ENCODE measurements at regions not wholly inside any gene's neighbourhood (a gene's known extent, or its start where the extent isn't known, plus 50 kb on each side); places are given as distances from the start of the nearest gene placed in this dataset.
A peak's percentile ranks its signal among the peaks of the same experiment; 100 is the strongest.

DNA sequence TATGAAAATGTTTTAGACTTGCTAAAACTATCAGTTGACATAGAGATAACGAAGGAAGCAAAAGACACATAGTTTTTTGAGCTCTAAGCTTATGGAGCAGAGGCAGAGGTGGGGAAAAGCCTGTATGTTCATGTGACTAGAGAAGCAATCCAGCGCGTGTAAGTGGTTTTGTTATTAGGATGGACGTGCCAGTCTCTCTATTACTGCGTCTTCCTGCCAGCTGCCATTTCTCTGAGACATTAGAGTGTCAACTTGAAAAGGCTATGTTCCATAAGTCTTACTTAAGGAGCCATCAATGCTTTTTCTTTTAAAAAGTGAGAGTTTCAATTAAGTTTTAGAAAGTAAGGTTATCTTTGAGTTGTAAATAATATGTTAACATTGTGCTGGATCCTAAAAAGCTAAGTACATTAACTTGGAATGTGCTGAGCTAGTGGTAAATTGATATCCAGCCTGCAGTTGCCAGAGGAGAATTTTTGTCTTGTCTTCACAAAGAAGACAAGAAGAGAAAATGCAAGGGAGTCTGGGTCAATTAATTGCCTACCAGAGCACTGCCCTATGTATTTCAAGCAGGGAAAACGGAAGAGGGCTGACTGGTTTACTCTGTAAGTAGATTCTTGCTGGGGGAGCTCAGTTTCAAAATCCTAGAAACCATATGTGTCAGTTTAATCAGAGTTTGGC lies 161.8 kb upstream of the B3GALT2 start:
- H3K4me3 ChIP-seq = no peak overlapping the region
- no peak overlapping the region for H3K27ac ChIP-seq
- no peaks in the 10 kb centered on the region for H3K36me3 ChIP-seq
- DNase-seq (ENCODE audit: low spot score in 2 of 2) = no peak
- no peak for TF ChIP-seq POLR2A (IDR thresholded peaks at IDR 0.05)
- no peak for TF ChIP-seq EP300 (IDR thresholded peaks at IDR 0.05)
- TF ChIP-seq, protein P1, sequence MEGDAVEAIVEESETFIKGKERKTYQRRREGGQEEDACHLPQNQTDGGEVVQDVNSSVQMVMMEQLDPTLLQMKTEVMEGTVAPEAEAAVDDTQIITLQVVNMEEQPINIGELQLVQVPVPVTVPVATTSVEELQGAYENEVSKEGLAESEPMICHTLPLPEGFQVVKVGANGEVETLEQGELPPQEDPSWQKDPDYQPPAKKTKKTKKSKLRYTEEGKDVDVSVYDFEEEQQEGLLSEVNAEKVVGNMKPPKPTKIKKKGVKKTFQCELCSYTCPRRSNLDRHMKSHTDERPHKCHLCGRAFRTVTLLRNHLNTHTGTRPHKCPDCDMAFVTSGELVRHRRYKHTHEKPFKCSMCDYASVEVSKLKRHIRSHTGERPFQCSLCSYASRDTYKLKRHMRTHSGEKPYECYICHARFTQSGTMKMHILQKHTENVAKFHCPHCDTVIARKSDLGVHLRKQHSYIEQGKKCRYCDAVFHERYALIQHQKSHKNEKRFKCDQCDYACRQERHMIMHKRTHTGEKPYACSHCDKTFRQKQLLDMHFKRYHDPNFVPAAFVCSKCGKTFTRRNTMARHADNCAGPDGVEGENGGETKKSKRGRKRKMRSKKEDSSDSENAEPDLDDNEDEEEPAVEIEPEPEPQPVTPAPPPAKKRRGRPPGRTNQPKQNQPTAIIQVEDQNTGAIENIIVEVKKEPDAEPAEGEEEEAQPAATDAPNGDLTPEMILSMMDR (IDR thresholded peaks at IDR 0.05) = no peak
- H3K9me3 ChIP-seq = no peaks in the 10 kb centered on the region
- 74 to 75% methylated on average over 6 of the region's 6 CpGs for WGBS, 2 donors
- no peaks in the 10 kb centered on the region for H3K27me3 ChIP-seq
- peaks cover 0 to 10% (median 0%) of the 10 kb centered on the region in 4 donors for H3K4me1 ChIP-seq

DNA sequence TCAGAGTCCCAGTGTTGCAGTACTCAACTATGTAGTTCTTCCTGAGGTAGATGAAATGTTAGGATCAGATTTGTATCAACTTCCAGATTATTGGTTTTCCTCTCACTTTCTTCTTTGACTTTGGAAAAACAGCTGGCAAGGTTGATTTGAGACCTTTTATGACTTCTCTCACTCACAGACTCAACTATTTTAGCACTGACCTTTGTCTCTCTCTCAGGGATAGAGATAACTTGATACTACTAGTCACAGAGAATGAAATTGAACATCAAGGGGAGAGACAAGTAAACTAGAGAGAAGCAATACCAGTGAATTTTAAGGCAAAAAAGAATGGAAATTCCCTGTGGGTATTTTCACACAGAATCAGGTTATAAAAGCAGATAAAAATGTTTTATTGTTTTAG lies 159.7 kb upstream of the B3GALT2 start:
- no peaks in the 10 kb centered on the region for H3K36me3 ChIP-seq
- DNase-seq (ENCODE audit: low spot score in 2 of 2) = no peak
- H3K4me3 ChIP-seq = no peak overlapping the region
- H3K4me1 ChIP-seq = peaks cover 0 to 20% (median 2%) of the 10 kb centered on the region in 4 donors
- H3K27me3 ChIP-seq = no peaks in the 10 kb centered on the region
- no peak for TF ChIP-seq EP300 (IDR thresholded peaks at IDR 0.05)
- TF ChIP-seq, protein P1 (IDR thresholded peaks at IDR 0.05) = no peak
- TF ChIP-seq POLR2A (IDR thresholded peaks at IDR 0.05) = no peak
- no peaks in the 10 kb centered on the region for H3K9me3 ChIP-seq
- no peak overlapping the region for H3K27ac ChIP-seq

DNA sequence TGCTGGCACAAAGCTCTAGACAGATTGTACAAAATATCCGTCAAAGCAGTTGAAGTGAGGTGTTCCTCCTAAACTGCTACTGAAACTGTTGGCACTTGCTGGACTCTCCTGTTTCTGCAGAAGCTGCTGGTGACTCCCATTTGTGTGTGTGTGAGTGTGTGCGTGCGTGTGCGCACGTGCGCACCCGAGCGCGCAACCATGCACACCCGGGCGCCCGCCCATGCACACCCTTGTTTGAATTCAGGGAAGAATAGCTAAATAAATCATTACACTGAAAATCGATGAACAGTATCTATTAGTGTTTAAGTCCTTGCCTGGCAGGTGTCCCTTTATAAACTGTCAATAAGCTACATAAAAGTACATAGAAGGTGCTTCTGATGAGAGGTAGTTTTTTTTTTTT lies 156.4 kb upstream of the B3GALT2 start:
- no peak overlapping the region for H3K4me3 ChIP-seq
- WGBS, 2 donors = 93 to 97% methylated on average over 13 of the region's 13 CpGs
- DNase-seq (ENCODE audit: low spot score in 2 of 2) = no peak
- TF ChIP-seq, protein P1 (IDR thresholded peaks at IDR 0.05) = no peak
- TF ChIP-seq POLR2A (IDR thresholded peaks at IDR 0.05) (no peak), EP300 (IDR thresholded peaks at IDR 0.05) (no peak)
- H3K27me3 ChIP-seq = no peaks in the 10 kb centered on the region
- no peaks in the 10 kb centered on the region for H3K36me3 ChIP-seq
- peak overlapping the region in 2 of 4 donors; percentile 49 to 86 for H3K27ac ChIP-seq
- H3K9me3 ChIP-seq = no peaks in the 10 kb centered on the region
- H3K4me1 ChIP-seq = peaks cover 0 to 20% (median 2%) of the 10 kb centered on the region in 4 donors

- Histone ChIP-seq H3K27me3 (no peaks in the 10 kb centered on the region), H3K4me3 (no peak overlapping the region), H3K36me3 (no peaks in the 10 kb centered on the region), H3K9me3 (no peaks in the 10 kb centered on the region), H3K4me1 (peaks cover 0 to 21% (median 2%) of the 10 kb centered on the region in 4 donors), H3K27ac (peak overlapping the region in 2 of 4 donors; percentile 68 to 86)
- TF ChIP-seq EP300 (IDR thresholded peaks at IDR 0.05) (no peak), POLR2A (IDR thresholded peaks at IDR 0.05) (no peak)
- TF ChIP-seq, protein P1 (IDR thresholded peaks at IDR 0.05) = no peak
- no peak for DNase-seq (ENCODE audit: low spot score in 2 of 2)
These were observed 153.9 kb upstream of the B3GALT2 start for GRCh38 chr1:193340331-193340730.

GRCh38 chr1:193339401-193339800 lies 153.0 kb upstream of the B3GALT2 start:
- TF ChIP-seq, protein P1 (IDR thresholded peaks at IDR 0.05) = no peak
- TF ChIP-seq POLR2A (IDR thresholded peaks at IDR 0.05) (no peak), EP300 (IDR thresholded peaks at IDR 0.05) (no peak)
- H3K27ac ChIP-seq = no peak overlapping the region
- DNase-seq (ENCODE audit: low spot score in 2 of 2) = no peak
- no peaks in the 10 kb centered on the region for H3K27me3 ChIP-seq
- no peak overlapping the region for H3K4me3 ChIP-seq
- WGBS, 2 donors = 78 to 83% methylated on average over 4 of the region's 4 CpGs
- H3K4me1 ChIP-seq = peaks cover 0 to 21% (median 2%) of the 10 kb centered on the region in 4 donors
- no peaks in the 10 kb centered on the region for H3K36me3 ChIP-seq
- no peaks in the 10 kb centered on the region for H3K9me3 ChIP-seq
